Activated naive CD8-positive, alpha-beta T cell treated with anti-CD3 and anti-CD28 coated beads, Interleukin-2, amount 50 U/mL, for 16 hours (primary cell): ENCODE measurements at regions not wholly inside any gene's neighbourhood (a gene's known extent, or its start where the extent isn't known, plus 50 kb on each side); places are given as distances from the start of the nearest gene placed in this dataset.
"Not testable (repeated sequence)": the region's sequence is repeated elsewhere in the genome, so short reads cannot be mapped to it uniquely, and the experiment has no call there.

ENCODE experiments used
- DNase-seq: peaks from one replicate; pipeline ENCODE4 v3.0.0-alpha.2; 2020; ENCODE audit warnings: low read depth, low spot score

DNA sequence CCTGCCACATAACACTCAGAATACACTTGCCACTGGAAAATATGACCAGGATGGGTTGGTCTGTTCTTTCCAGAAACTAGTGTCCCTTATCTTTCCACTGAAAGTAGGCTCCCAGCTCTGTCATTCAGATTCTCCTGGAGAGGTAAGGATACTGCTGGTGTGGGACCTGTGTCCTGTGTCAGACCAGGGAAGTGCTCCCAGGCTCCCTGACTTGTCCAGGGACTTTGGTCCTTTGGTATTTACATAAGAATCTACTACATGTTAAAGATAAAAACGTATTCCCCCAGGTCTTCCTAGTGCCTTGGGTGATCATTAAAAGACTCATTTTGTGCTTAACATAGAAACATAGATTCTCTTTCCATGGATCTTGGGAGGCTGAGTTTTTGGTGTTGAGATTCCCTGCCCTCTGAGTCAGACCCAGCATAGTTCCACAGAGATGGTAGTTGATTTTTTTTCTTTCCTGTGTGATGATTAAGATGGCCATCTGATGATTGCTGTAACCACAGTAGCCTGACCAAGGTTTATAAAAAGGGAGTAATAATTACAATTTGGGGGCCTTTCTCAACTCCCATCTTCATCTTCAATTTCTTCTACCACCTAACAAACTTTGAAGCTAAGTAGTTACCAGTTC lies 159.8 kb upstream of the JADE1 start:
- DNase-seq = no peak

DNA sequence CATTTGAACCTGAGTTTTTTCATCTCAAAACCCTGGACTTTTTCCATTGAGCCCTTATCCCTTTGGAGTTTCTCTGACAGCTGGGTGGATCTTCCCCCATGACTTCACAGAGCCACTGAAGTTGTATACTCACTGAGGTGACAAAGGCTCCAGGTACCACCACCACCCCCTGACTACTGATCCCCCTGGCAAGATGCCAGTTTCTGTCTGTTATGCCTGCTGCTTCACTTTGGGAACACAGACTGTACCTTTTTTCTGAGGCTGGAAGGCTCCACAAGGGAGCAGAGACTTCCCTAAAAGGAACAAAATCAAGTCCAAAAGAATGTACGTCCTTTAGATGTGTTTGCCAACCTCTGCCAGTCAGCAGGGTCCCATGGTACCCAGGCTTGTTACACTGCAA lies 160.3 kb upstream of the JADE1 start:
- no peak for DNase-seq

DNA sequence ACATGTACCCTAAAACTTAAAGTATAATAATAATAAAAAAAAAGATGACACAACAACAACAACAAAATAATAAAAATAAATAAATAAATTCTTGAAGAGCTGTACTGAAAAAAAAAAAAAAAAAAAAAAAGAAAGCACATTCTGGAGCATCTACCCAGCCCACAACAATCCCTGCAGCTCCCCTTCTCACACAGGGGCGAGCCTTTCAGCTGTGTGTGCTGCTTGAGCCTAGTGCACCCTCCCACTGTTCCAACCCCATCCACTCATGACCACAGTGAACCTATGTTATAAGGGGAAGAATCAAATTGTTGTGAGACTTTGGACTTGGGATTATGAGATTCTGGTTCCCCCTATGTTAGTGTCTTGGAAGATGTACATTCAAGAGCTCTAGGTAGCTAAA lies 161.5 kb upstream of the JADE1 start:
- no peak for DNase-seq

DNA sequence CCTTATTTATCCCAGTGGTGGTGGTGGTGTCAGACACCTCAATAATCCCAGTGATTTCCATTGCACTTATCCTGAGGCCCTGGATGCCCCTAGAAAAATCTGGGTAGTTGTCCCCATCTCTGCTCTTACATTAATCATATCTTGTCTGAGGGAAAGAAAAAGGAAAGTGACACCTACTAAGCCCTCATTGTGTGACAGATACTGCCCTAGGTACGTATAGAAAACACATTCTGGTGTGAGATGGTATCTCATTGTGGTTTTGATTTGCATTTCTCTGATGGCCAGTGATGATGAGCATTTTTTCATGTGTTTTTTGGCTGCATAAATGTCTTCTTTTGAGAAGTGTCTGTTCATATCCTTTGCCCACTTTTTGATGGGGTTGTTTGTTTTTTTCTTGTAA lies 162.6 kb upstream of the JADE1 start:
- not testable (repeated sequence) for DNase-seq

DNA sequence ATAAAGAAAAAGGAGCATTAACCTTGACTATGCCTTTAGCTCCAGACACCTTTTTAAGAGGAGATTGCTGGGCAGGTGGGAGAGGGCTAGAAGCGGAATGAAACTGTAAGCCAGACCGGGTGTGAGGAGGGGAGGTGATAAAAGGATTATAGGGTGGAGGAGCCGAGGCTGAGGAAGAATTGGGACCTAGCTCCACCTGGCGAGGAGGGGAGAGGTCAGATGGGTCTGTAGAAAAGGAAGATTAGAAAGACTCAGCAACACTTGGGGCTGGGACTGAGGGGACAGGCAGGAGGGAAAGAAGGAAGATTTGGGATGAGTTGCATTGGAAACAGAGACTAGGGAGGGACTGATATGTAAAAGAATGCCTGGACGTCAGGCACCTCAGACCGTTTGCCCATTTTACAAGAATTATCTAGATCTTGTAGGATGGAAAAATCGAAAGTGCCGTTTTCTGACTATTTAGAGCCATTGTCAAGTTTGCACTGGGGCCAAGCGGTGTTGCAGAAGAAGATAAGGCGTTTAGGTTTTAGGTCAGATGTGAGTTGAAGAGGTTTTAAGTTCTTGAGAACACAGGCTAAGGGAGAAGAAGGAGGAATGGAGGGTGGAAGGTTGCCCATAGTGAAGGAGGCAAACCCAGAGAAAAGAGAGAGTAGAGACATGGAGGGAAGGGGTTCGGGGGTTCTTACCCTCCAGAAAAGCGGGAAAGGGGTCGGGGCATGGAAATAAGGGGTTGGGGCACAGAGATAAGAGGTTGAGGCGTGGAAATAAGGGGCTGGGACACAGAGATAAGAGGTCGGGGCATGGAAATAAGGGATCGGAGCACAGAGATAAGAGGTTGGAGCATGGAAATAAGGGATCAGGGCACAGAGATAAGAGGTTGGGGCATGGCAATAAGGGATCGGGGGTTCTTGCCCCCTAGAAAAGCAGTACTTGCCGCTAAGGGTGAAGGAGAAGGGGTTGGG lies 164.5 kb upstream of the JADE1 start:
- not testable (repeated sequence) for DNase-seq

DNA sequence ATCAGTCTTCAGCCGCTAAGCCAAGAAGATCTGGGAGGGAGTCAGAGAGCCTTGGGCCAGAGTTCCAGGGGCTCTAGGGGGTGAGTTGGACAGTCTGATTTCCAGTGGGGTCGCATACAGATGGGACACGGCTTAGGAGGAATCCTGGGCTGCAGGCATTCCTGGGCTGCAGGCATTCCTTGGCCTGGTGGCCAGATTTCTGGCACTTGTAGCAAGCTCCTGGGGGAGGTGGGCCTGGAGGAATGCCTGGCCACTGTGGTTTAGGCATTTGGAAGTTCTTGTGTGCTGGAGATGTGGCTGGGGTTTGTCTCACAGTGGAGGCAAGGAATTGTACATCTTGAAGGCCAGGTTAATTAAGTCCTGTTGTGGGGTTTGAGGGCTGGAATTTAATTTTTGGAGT lies 165.4 kb upstream of the JADE1 start:
- not testable (repeated sequence) for DNase-seq

DNA sequence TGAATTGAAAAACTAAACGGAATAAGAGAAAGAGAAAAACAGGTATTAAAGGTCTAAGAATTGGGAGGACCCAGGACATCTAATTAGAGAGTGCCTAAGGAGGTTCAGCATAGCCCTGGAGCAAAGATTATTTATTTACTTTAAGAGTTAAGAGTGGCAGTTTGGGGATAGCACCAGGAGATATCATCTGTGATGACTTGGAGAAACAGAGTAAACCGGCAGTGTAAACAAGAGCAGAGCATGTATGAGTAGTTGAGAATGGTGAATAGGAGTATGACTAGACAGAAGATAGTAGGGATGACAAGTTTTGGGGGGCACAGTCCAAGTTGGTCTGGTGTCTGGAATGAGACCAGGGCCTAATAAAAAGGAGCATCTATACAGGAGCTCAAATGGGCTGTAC lies 167.9 kb upstream of the JADE1 start:
- not testable (repeated sequence) for DNase-seq

DNA sequence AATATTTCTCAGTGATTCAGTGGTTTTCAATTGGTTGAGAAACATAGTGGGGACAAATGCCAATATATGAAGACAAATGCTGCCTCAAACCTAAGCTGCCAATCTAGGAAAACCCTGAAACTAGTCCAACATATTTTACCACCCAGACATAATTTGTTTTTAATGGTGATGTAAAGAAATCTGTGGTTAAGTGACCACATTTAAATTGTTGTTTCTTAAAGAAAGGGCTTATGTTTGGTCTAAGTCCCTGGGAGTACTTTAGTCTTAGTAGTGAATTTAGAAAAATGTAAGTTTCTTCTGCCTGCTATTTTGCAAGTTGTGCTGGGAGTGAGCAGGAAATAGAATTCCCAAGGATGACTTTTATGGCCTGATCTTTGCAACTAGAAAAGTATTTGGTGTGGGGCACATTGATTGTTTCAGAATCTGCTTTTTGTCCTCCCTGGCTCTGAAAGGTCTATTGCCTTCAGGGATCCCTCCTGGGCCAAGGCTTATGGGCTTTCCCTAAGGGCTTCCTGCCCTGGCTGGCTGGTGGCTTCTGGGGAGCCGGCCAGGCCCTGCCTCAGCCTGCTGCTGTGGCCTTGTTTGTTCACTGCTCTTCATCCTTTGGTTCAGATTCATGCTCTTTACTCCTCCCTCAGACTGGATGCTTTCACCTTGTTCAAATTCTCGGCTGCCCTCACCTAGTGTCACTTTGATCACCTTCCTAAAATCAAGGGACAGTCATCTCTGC lies 169.8 kb upstream of the JADE1 start:
- no peak for DNase-seq

DNA sequence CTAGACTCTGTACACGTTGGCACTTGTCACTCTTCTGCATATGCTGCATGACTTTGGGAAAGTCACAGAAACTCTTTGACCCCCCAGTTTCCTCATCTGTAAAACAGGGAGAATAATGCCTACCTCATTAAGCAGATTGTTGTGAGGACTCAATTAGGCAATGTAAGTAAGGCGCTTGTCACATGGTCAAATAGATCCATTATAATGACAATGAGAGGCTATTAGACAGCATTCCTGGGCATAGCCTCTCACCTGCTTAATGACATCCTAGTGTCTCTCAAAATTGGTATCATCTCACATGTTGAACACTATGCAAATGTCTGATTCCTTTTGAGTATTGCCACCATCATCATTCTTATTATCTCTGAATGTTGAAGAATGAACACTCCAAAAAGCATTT lies 172.6 kb upstream of the JADE1 start:
- DNase-seq = no peak

DNA sequence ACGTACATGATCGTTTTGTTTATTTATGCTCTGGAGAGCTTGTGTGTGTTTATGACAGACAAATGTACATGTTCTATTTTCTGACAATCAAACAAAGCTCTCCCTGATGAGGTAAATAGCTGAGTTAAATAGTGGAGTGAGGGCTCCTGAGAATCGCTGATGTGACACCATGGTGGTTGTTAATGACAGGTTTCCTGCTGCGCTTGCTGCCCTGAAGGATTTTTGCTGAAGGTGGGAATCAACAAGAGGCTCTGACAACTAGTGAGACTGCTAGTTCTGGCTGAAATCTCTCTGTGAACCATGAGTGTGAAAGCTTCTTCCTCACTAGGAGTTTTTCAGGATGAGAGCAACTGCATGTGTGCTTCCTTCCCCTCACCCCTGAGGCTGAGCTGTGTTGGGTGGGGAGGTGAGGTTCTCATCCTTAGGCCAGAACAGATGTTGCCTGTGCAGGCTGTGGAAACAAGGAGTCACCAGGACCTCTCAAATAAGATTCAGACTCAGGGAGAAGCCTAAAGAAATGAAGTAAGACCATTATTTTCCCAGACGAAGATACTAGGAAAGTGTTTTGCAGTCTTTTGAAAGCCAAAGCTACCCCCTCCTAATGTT lies 173.4 kb upstream of the JADE1 start:
- no peak for DNase-seq

DNA sequence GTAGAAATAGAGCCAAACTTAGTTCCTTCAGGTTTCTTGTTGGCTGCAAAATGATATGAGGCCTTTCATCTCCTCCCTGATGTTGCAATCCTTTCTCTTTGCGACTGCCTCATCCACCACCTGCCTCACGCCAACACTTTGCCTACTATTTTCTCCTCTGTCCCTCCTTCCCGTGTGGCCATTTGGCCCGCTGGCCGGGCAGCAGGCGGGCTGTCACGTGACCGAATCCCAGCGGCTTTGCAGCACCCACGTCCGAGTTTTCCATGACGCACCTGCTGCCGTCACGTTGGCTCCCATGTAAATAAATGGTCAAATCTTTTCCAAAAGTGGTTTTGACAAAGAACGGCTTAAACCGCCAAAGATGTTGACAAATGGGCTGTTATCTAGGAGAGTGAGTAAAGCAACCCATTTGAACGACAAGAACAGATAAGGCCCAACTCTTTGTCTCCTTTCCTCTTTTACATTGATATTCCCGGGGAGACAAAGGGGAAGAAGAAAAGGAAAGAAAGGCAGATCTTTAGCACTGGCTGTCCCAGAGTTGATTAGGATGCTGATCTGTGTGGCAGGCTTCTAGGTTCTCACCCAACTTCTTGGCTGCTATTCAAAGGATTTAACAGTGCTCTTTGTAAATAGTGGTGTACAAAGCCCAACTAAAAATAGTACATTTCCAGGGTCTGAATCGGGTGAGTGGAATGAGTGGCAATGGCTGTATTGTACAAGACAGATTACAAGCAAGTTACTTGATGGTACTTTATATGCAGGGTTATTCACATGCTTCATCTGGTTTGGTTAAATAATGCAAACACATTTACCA lies 174.2 kb upstream of the JADE1 start:
- DNase-seq = no peak

DNA sequence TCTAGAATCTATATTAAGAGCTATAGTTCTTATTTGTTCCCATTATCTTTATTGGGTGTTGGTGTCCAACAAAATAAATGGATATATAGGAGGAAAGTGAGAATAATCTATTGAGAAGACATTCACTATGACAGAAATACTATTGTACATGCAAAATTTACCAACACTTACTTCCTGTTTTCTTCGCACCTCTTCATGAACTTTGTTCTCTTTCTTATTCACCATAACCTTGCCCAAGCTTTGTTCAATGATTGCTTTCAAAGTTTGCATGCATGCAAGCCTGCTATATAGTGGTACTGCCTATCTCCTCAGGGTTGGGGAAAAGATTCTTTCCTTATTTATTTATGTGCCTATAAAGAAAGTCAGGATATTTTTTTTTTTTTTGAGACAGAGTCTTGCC lies 176.4 kb upstream of the JADE1 start:
- no peak for DNase-seq

DNA sequence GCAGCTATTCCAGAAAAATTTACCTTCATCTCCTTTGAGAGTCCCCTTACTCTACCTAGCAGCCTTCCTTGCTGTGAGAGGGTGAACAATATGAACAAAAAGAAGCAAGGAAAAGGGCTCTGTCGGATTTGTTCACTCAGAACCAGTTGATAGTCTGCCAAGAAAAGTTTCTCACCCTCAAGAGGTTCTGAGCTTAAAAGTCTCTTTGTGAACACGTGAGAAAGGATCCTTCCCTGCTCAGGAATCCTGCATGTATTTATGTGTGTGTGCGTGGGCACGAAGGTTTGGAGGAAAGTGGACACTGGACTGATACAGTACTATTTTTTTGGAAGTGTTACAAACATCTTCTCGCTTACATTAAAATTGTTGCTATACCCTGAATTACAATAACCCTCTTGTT lies 178.6 kb upstream of the JADE1 start:
- no peak for DNase-seq

DNA sequence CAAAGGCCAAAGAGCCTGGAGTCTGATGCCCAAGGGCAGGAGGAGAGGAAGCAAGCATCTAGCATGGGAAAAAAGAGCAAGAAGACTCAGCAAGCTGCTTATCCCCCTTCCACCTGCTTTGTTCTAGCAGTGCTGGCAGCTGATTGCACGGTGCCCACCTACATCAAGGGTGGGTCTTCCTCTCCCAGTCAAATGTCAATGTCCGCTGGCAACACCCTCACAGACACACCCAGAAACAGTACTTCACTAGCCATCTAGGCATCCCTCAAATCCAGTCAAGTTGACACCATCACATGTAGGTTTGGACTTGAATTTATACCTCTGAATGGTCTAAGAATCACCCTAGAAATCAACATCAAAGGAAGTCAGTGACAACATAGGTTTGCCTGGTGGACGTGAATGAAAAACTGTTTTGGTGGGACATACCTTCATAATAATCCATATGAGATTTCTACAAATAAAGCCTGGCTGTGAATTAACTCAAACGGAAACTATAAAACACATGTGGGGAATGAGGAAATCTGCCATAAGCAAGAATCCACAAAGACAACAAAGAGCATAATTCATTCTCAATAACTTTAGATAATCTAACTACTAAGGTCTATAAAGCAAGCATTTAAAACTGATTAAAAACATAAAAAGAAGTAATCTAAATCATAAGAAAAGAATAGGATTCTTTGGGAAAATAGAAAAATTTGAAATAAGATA lies 185.8 kb upstream of the JADE1 start:
- no peak for DNase-seq

DNA sequence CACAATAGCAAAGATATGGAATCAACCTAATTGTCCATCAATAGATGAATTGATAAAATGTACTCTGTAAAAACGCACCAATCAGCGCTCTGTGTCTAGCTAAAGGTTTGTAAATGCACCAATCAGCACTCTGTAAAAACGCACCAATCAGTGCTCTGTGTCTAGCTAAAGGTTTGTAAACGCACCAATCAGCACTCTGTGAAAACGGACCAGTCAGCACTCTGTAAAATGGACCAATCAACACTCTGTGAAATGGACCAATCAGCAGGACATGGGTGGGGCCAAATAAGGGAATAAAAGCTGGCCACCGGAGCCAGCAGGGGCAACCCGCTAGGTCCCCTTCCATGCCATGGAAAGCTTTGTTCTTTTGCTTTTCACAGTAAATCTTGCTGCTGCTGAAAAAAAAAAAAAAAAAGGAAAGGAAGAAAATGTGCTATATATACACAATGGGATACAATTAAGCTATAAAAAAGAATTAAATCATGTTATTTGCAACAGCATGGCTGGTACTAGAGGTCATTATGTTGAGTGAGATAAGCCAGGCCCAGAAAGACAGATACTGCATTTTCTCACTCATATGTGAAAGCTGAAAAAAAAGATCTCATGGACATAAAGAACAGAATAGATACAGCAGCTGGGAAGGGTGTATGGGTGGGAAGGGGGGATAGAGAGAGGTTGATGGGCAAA lies 189.1 kb upstream of the JADE1 start:
- not testable (repeated sequence) for DNase-seq

DNA sequence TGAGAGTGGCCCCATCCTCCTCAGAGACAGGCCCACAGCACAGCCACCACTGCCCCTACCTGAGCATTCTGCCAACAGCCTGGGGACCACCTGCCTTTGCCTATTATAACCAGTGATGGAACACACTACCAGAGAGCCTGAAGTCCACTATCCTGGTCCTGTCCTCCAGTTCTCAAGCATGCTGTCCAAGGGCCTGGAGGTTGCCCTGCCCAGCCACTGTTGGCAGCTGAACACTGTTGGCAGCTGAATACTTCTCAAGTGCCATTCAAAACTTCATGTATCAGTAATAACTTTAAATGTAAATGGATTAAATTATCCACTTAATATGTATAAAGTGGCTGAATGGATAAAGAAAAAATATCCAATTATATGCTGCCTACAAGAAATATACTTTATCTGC lies 194.3 kb upstream of the JADE1 start:
- DNase-seq = no peak

DNA sequence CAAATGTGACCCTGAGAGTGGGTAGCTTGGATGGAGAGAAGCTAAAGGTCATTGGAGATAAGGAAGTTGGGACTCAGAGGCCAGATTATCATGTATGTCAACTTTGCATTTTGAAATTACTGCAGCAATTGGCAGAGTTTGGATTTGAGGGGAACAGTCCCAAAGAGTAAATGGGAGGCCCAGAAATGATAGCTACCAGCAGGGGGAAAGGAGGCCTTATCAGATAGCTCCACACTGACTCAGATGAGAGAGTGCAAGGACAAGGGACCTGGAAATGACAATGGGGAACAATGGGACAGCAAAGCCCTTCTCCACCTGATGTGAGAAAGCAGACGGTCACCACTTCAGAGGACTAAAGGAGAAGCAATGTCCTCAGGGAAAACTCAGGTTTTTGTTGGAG lies 201.5 kb upstream of the JADE1 start:
- no peak for DNase-seq

DNA sequence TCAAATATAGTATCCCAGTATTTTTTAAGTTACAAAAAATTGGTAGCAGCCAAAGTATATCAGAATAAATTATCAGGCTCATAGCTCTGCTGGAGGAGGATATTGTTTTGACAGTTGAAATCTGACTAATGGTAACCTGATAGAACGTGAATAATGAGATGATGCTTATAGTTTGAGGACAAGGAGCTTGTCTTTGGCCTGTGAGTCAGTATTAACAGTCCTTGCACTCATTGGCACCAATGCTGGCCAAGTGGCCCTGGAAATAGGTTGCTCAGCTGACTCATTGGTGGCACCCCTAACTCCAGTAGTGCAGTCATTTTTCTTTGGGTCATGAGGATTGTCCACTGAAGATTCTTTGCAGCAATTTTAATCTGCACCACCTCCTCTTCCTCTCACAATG lies 203.3 kb upstream of the JADE1 start:
- DNase-seq = no peak

DNA sequence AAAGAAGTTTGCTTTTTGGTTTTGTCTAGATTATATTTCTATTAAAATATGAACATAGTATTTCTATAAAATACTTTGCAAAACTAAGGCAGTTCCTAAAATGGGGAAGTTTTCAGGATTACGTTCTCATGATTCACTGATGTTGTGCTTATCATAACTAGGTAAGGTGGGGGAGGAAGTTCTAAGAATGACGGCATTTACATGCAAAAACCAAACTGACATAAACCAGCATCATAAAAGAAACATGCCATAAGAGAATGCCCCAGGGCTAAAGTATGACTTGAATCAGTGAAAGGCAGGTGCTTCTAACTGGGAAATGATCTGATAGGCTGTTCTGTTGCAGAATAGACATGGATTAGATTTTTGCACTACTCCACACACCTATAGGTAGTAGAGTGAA lies 204.7 kb upstream of the JADE1 start:
- no peak for DNase-seq

DNA sequence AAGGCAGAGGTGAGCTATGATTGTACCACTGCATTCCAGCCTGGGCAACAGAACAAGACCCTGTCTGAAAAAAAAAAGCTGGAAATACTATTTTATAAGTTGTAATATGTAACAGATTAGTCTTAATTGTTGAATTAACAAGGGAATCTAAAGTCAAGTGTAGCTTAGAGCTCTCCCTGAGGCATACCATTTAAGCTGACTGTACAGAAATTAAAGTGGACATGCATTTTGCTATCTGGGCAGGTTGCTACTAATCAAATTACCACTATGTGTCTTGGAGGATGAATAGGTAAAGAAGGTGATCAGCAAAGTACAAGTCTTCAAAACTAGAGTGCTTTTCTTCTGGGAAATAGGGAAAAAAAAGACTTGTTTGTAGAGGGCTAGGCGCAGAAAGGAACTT lies 205.3 kb upstream of the JADE1 start:
- DNase-seq = no peak
